HG03060 (cell line): ENCODE measurements at regions not wholly inside any gene's neighbourhood (a gene's known extent, or its start where the extent isn't known, plus 50 kb on each side); places are given as distances from the start of the nearest gene placed in this dataset.

ENCODE experiments used
- ATAC-seq: cut with Tn5 transposase; IDR thresholded peaks from one replicate; pipeline ENCODE4 v1.9.1; 2021; ENCODE audit warnings: low read depth, moderate number of reproducible peaks; ENCODE audit not compliant: unreplicated experiment

GRCh38 chr14:71201840-71202239 lies 294.6 kb downstream of the PCNX1 start:
- ATAC-seq = no peak

- ATAC-seq = no peak
Observed at GRCh38 chr14:71202881-71203280, 295.6 kb downstream of the PCNX1 start.

- no peak for ATAC-seq
Observed at GRCh38 chr14:71203306-71203705, 296.0 kb downstream of the PCNX1 start.

GRCh38 chr14:71204231-71204630 lies 297.0 kb downstream of the PCNX1 start:
- no peak for ATAC-seq

- ATAC-seq = no peak
Observed at GRCh38 chr14:71204768-71205167, 297.5 kb downstream of the PCNX1 start.

- ATAC-seq = no peak
Observed at GRCh38 chr14:71206123-71206522, 298.9 kb downstream of the PCNX1 start.

- ATAC-seq = no peak
Observed at GRCh38 chr14:71206766-71207371, 299.6 kb downstream of the PCNX1 start.

GRCh38 chr14:71208702-71209357 lies 301.6 kb downstream of the PCNX1 start:
- ATAC-seq = no peak

GRCh38 chr14:71209888-71210287 lies 302.6 kb downstream of the PCNX1 start:
- ATAC-seq = no peak

- ATAC-seq = no peak
Observed at GRCh38 chr14:71212093-71212492, 304.8 kb downstream of the PCNX1 start.

- no peak for ATAC-seq
Observed at GRCh38 chr14:71212683-71213107, 305.4 kb downstream of the PCNX1 start.

GRCh38 chr14:71214241-71214640 lies 307.0 kb downstream of the PCNX1 start:
- no peak for ATAC-seq

GRCh38 chr14:71220462-71220861 lies 313.2 kb downstream of the PCNX1 start:
- no peak for ATAC-seq

- ATAC-seq = no peak
Observed at GRCh38 chr14:71221119-71221518, 313.9 kb downstream of the PCNX1 start.

- no peak for ATAC-seq
Observed at GRCh38 chr14:71225113-71225512, 317.9 kb downstream of the PCNX1 start.

GRCh38 chr14:71228711-71229110 lies 321.5 kb downstream of the PCNX1 start:
- no peak for ATAC-seq

GRCh38 chr14:71229875-71230274 lies 322.6 kb downstream of the PCNX1 start:
- no peak for ATAC-seq

GRCh38 chr14:71230897-71231296 lies 323.6 kb downstream of the PCNX1 start:
- ATAC-seq = no peak

GRCh38 chr14:71231521-71232393 lies 324.5 kb downstream of the PCNX1 start:
- ATAC-seq = no peak

GRCh38 chr14:71232506-71232905 lies 325.2 kb downstream of the PCNX1 start:
- no peak for ATAC-seq

GRCh38 chr14:71235875-71236274 lies 328.6 kb downstream of the PCNX1 start:
- no peak for ATAC-seq
